HCT116 (cell line): ENCODE measurements at regions not wholly inside any gene's neighbourhood (a gene's known extent, or its start where the extent isn't known, plus 50 kb on each side); places are given as distances from the start of the nearest gene placed in this dataset.

Experiments used
- ATAC-seq: fragments of 200-7000 bp; cut with Tn5 transposase; 2 replicates; pipeline ENCODE4 v1.9.1; 2020; ENCODE audit warnings: mild to moderate bottlenecking, moderate library complexity
- BruUV-seq: library from RNA; stranded (reverse); fragments of 400-500 nt; replicated peaks from 2 replicates; lab custom pipeline; 2021; lab: Mats Ljungman, UMichigan
- CTCF ChIA-PET: fragments of 300-600 bp; sonication (Branson Sonifier 250); formaldehyde crosslinking; loops from one replicate; lab custom pipeline; 2021; ENCODE audit warnings: antibody characterized with exemption; lab: Charles Lee
- POLR2A ChIA-PET: fragments of 300-600, 350-600 bp; sonication (Branson Sonifier 250); formaldehyde crosslinking; loops from one replicate; lab custom pipeline; 2021; ENCODE audit warnings: antibody characterized with exemption; lab: Charles Lee
- RAD21 ChIA-PET, 2 experiments: fragments of 300-600 bp; sonication (Branson Sonifier 250); formaldehyde crosslinking; loops; one replicate each; lab custom pipeline; 2023; ENCODE audit warnings: low total read pairs in 2 of 2; ENCODE audit not compliant: uncharacterized antibody in 2 of 2, unreplicated experiment in 2 of 2, low non-redundant PET in 1 of 2; lab: Charles Lee
- DNase-seq: peaks from one replicate; pipeline ENCODE4 v3.0.0-alpha.2; 2010; ENCODE audit warnings: low read depth, low spot score
- H2AFZ ChIP-seq: fragments of 200-600 bp; shearing (Covaris generic), sonication (generic); 2 replicates; pipeline ENCODE4 v1.6.1; 2017; ENCODE audit warnings: low read depth, mixed run types, mixed read lengths, antibody characterized with exemption, low read length; ENCODE audit not compliant: poor library complexity, severe bottlenecking
- H3K27ac ChIP-seq: 2 replicates; pipeline ENCODE4 v1.5.1; 2012; ENCODE audit warnings: low read depth, low read length
- H3K27me3 ChIP-seq: fragments of 200-600 bp; sonication (generic); 2 replicates; pipeline ENCODE4 v1.6.1; 2016; ENCODE audit warnings: mixed run types, low read length, mixed read lengths; ENCODE audit not compliant: insufficient read depth
- H3K36me3 ChIP-seq, 2 experiments: fragments of 200-500 bp in 1 of 2; fragments of 200-600 bp in 1 of 2; sonication (Bioruptor generic) in 1 of 2; sonication (generic) in 1 of 2; 2 replicates each; pipeline versions ENCODE4 v1.5.1 to v1.6.1; 2014 to 2016; ENCODE audit warnings: low read length in 2 of 2, inconsistent platforms in 1 of 2, mixed read lengths in 1 of 2, mixed run types in 1 of 2; ENCODE audit not compliant: insufficient read depth in 2 of 2, control insufficient read depth in 1 of 2
- H3K4me1 ChIP-seq, 2 experiments: fragments of 200-600 bp in 1 of 2; sonication (generic) in 1 of 2; 2 replicates each; pipeline versions ENCODE4 v1.5.1 to v1.6.1; 2012 to 2017; ENCODE audit warnings: low read length in 2 of 2, inconsistent platforms in 1 of 2, mild to moderate bottlenecking in 1 of 2, mixed read lengths in 1 of 2, mixed run types in 1 of 2, moderate library complexity in 1 of 2; ENCODE audit not compliant: insufficient read depth in 2 of 2, control insufficient read depth in 1 of 2
- H3K4me2 ChIP-seq: fragments of 200-600 bp; sonication (generic); 2 replicates; pipeline ENCODE4 v1.6.1; 2017; ENCODE audit warnings: mixed run types, low read length, mixed read lengths
- H3K4me3 ChIP-seq, 2 experiments: fragments of 200-600 bp in 1 of 2; sonication (generic) in 1 of 2; replicated peaks in 1 of 2; 2 replicates each; pipeline ENCODE4 v1.5.1; 2011 to 2016; ENCODE audit warnings: low read length in 2 of 2, control low read depth in 1 of 2, low read depth in 1 of 2, mild to moderate bottlenecking in 1 of 2, mixed read lengths in 1 of 2, mixed run types in 1 of 2
- H3K79me2 ChIP-seq: fragments of 200-600 bp; sonication (generic); 2 replicates; pipeline ENCODE4 v1.6.1; 2017; ENCODE audit warnings: mild to moderate bottlenecking, mixed run types, low read length, moderate library complexity, mixed read lengths; ENCODE audit not compliant: insufficient read depth
- H3K9ac ChIP-seq: fragments of 200-600 bp; sonication (generic); 2 replicates; pipeline ENCODE4 v1.6.1; 2016; ENCODE audit warnings: low read length, mixed read lengths
- H3K9me2 ChIP-seq: fragments of 200-600 bp; sonication (generic), shearing (Covaris generic); 2 replicates; pipeline ENCODE4 v1.6.1; 2017; ENCODE audit warnings: mixed run types, mild to moderate bottlenecking, moderate library complexity; ENCODE audit not compliant: insufficient read depth
- H3K9me3 ChIP-seq, 2 experiments: fragments of 200-500 bp in 1 of 2; fragments of 200-600 bp in 1 of 2; sonication (Bioruptor generic) in 1 of 2; sonication (generic) in 1 of 2; 2 replicates each; pipeline ENCODE4 v1.6.1; 2014 to 2017; ENCODE audit warnings: low read length in 2 of 2, mixed read lengths in 2 of 2, inconsistent platforms in 1 of 2, low read depth in 1 of 2, mild to moderate bottlenecking in 1 of 2, mixed run types in 1 of 2, moderate library complexity in 1 of 2; ENCODE audit not compliant: control insufficient read depth in 1 of 2, insufficient read depth in 1 of 2
- H4K20me1 ChIP-seq: fragments of 200-600 bp; sonication (generic), shearing (Covaris generic); 2 replicates; pipeline ENCODE4 v1.6.1; 2017; ENCODE audit warnings: mixed run types, mild to moderate bottlenecking, moderate library complexity; ENCODE audit not compliant: insufficient read depth
- EGR1 ChIP-seq: IDR thresholded peaks from 2 replicates; pipeline ENCODE4 v1.6.1; 2012; ENCODE audit warnings: low read depth
- EZH2 ChIP-seq: fragments of 200-600 bp; sonication (generic); IDR thresholded peaks from 2 replicates; pipeline ENCODE4 v1.6.1; 2017; ENCODE audit warnings: antibody characterized with exemption, mixed run types
- EZH2phosphoT487 ChIP-seq: fragments of 200-600 bp; IDR thresholded peaks from 2 replicates; pipeline ENCODE4 v1.6.1; 2018; ENCODE audit warnings: antibody characterized with exemption, borderline replicate concordance
- FOSL1 ChIP-seq: IDR thresholded peaks from 2 replicates; pipeline ENCODE4 v1.6.1; 2012; ENCODE audit warnings: low read depth
- JUND ChIP-seq: IDR thresholded peaks from 2 replicates; pipeline ENCODE4 v1.6.1; 2012
- POLR2A ChIP-seq: IDR thresholded peaks from 2 replicates; pipeline ENCODE4 v1.7.0; 2011; ENCODE audit warnings: borderline replicate concordance; ENCODE audit not compliant: insufficient read depth, insufficient read length; ENCODE audit errors: extremely low read depth
- POLR2AphosphoS5 ChIP-seq: IDR thresholded peaks from 2 replicates; pipeline ENCODE4 v1.6.1; 2011; ENCODE audit warnings: mild to moderate bottlenecking, low read depth, low read length, moderate library complexity
- SIN3A ChIP-seq: IDR thresholded peaks from 2 replicates; pipeline ENCODE4 v1.6.1; 2012; ENCODE audit warnings: low read depth
- SRF ChIP-seq: IDR thresholded peaks from 2 replicates; pipeline ENCODE4 v1.6.1; 2012; ENCODE audit warnings: low read depth
- TCF7L2 ChIP-seq: IDR thresholded peaks from 2 replicates; pipeline ENCODE4 v1.7.0; 2011; ENCODE audit warnings: borderline replicate concordance, inconsistent platforms; ENCODE audit not compliant: insufficient read depth, insufficient read length; ENCODE audit errors: extremely low read depth
- YY1 ChIP-seq: IDR thresholded peaks from 2 replicates; pipeline ENCODE4 v1.6.1; 2011; ENCODE audit warnings: low read length, low read depth, moderate library complexity, mild to moderate bottlenecking; ENCODE audit not compliant: insufficient replicate concordance; ENCODE audit errors: extremely low read depth
- ZBTB33 ChIP-seq: IDR thresholded peaks from 2 replicates; pipeline ENCODE4 v1.6.1; 2011; ENCODE audit warnings: mild to moderate bottlenecking, low read length, moderate library complexity; ENCODE audit not compliant: insufficient replicate concordance; ENCODE audit errors: extremely low read depth
- ZFX ChIP-seq: fragments of 450-650 bp; IDR thresholded peaks from 2 replicates; pipeline ENCODE4 v1.6.1; 2017
- intact Hi-C: fragments of 100-400 bp; cut with micrococcal nuclease; formaldehyde crosslinking; loops from 2 replicates; pipeline ENCODE4 v1.10.0; 2022
- TF ChIP-seq, protein P1 (sequence below), 3 experiments: fragments of 200-600 bp in 1 of 3; sonication (generic) in 1 of 3; IDR thresholded peaks in 2 of 3; conservative IDR thresholded peaks in 1 of 3; 2 replicates each; pipeline ENCODE4 v1.5.1; 2012 to 2017; ENCODE audit warnings: low read depth in 2 of 3, low read length in 2 of 3, antibody characterized with exemption in 1 of 3, borderline replicate concordance in 1 of 3, control low read depth in 1 of 3, mild to moderate bottlenecking in 1 of 3, mixed read lengths in 1 of 3, mixed run types in 1 of 3, moderate library complexity in 1 of 3; ENCODE audit not compliant: insufficient read depth in 1 of 3
- TF ChIP-seq, protein P2 (sequence below): IDR thresholded peaks from 2 replicates; pipeline ENCODE4 v1.6.1; 2012

GRCh38 chr3:81927811-81928210 lies 166.4 kb upstream of the GBE1 start:
- Histone ChIP-seq H3K27me3 (no peaks in the 10 kb centered on the region), H3K4me1 (no peaks in the 10 kb centered on the region), H3K4me2 (no peak overlapping the region), H4K20me1 (no peaks in the 10 kb centered on the region), H3K27ac (no peak overlapping the region), H3K9me3 (no peaks in the 10 kb centered on the region), H3K9me2 (no peaks in the 10 kb centered on the region), H3K36me3 (no peaks in the 10 kb centered on the region), H3K79me2 (no peaks in the 10 kb centered on the region), H3K4me3 (no peak overlapping the region), H2AFZ (no peak overlapping the region), H3K9ac (no peak overlapping the region)
- TF ChIP-seq ZBTB33 (no peak), YY1 (no peak), EZH2phosphoT487 (no peak), SIN3A (no peak), ZFX (no peak), EZH2 (no peak), EGR1 (no peak), JUND (no peak), FOSL1 (no peak), POLR2A (no peak), TCF7L2 (no peak), POLR2AphosphoS5 (no peak), SRF (no peak)
- TF ChIP-seq, protein P1, sequence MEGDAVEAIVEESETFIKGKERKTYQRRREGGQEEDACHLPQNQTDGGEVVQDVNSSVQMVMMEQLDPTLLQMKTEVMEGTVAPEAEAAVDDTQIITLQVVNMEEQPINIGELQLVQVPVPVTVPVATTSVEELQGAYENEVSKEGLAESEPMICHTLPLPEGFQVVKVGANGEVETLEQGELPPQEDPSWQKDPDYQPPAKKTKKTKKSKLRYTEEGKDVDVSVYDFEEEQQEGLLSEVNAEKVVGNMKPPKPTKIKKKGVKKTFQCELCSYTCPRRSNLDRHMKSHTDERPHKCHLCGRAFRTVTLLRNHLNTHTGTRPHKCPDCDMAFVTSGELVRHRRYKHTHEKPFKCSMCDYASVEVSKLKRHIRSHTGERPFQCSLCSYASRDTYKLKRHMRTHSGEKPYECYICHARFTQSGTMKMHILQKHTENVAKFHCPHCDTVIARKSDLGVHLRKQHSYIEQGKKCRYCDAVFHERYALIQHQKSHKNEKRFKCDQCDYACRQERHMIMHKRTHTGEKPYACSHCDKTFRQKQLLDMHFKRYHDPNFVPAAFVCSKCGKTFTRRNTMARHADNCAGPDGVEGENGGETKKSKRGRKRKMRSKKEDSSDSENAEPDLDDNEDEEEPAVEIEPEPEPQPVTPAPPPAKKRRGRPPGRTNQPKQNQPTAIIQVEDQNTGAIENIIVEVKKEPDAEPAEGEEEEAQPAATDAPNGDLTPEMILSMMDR (IDR thresholded peaks at IDR 0.05 in 2 of 3, conservative IDR thresholded peaks at IDR 0.05 in 1 of 3; ENCODE audit: borderline replicate concordance in 1 of 3, insufficient read depth in 1 of 3, low read depth in 2 of 3, low read length in 2 of 3), result no peak
- TF ChIP-seq, protein P2, sequence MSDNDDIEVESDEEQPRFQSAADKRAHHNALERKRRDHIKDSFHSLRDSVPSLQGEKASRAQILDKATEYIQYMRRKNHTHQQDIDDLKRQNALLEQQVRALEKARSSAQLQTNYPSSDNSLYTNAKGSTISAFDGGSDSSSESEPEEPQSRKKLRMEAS, result no peak
- ChIA-PET CTCF (interaction anchor here (0.7 kb wide), 1 partner anchor 55 kb away, joined by 3 read pairs; no protein-coding TSS in a partner anchor), RAD21 (no interaction called here), POLR2A (no interaction called here)
- ATAC-seq (no peak), DNase-seq (no peak)
- intact Hi-C loops, result no loop called here
- BruUV-seq, result no TSS peak
